Endothelial cell (in vitro differentiated cells): ENCODE measurements at regions not wholly inside any gene's neighbourhood (a gene's known extent, or its start where the extent isn't known, plus 50 kb on each side); places are given as distances from the start of the nearest gene placed in this dataset.

Experiments
- DNase-seq: peaks from one replicate; pipeline ENCODE4 v3.0.0; 2021; ENCODE audit warnings: low spot score
- H3K27ac Mint-ChIP-seq: one replicate; pipeline ENCODE4 v1.8.0; 2021; ENCODE audit warnings: mixed read lengths, inconsistent platforms; ENCODE audit not compliant: unreplicated experiment
- H3K27me3 Mint-ChIP-seq: one replicate; pipeline ENCODE4 v1.8.0; 2021; ENCODE audit warnings: mild to moderate bottlenecking, moderate library complexity, mixed read lengths, inconsistent platforms; ENCODE audit not compliant: unreplicated experiment
- H3K36me3 Mint-ChIP-seq: one replicate; pipeline ENCODE4 v1.8.0; 2021; ENCODE audit warnings: mild to moderate bottlenecking, low read depth, mixed read lengths, inconsistent platforms; ENCODE audit not compliant: unreplicated experiment
- H3K4me1 Mint-ChIP-seq: one replicate; pipeline ENCODE4 v1.8.0; 2021; ENCODE audit warnings: mild to moderate bottlenecking, mixed read lengths, inconsistent platforms; ENCODE audit not compliant: unreplicated experiment
- H3K4me3 Mint-ChIP-seq: one replicate; pipeline ENCODE4 v1.8.0; 2021; ENCODE audit warnings: mild to moderate bottlenecking, mixed read lengths, inconsistent platforms; ENCODE audit not compliant: unreplicated experiment
- H3K9me3 Mint-ChIP-seq: one replicate; pipeline ENCODE4 v1.8.0; 2021; ENCODE audit warnings: mixed read lengths, inconsistent platforms; ENCODE audit not compliant: unreplicated experiment
- TF ChIP-seq, protein P1 (sequence below): fragments of 200-600 bp; sonication (generic); IDR thresholded peaks from one replicate; pipeline ENCODE4 v1.5.0; 2021; ENCODE audit warnings: antibody characterized with exemption; ENCODE audit not compliant: unreplicated experiment

DNA sequence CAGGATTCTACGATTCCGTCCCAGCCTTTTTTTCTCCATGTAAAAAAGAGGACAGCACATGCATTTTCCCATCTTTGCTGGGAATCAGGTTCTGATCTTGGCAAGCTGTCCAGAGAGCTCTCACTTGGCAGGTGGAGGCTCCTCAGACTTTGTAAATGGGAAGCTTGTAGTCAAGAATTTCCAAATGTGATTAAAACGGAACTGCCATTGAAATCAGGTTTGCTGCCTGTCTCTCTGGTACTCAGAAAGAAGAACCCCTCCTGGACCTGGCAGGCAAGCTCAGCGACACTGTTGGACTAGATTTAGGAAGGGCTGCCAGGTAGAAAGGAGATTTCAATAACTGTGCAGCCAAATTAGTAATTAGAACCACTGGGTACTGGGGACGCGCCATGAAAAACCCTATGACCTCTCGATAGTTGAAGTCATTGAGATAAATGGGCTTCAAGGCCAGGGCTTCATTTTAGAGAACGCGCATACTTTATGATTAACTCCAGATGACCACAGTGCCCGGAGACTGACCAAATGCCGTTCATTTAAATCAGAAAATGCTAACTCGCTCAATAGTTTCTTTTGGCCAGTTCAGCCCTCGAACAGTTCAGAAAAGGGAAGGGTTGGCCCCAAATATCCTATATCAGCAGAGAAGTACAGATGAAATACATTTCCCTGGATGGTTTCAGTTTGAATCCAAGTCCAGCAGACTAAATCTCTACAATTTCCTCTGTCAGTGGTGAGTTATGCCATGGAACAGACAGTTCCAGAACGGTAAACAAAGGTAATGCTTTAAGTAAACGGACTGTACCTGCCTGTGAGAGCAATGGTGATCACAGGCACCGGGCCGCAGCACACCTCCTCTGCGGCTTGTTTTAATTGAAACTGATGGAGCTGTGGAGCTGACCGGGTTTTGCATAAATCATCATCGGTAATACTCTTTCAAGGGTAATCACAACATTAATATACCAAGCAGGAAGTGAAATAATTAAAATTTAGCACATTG lies 517.4 kb downstream of the RFC3 start:
- DNase-seq: no peak
- Mint-ChIP-seq H3K4me3 (no peak overlapping the region), H3K9me3 (no peaks in the 10 kb centered on the region), H3K4me1 (peaks cover 2% of the 10 kb centered on the region), H3K27ac (no peak overlapping the region), H3K36me3 (peaks cover 5% of the 10 kb centered on the region), H3K27me3 (no peaks in the 10 kb centered on the region)
- TF ChIP-seq, protein P1, sequence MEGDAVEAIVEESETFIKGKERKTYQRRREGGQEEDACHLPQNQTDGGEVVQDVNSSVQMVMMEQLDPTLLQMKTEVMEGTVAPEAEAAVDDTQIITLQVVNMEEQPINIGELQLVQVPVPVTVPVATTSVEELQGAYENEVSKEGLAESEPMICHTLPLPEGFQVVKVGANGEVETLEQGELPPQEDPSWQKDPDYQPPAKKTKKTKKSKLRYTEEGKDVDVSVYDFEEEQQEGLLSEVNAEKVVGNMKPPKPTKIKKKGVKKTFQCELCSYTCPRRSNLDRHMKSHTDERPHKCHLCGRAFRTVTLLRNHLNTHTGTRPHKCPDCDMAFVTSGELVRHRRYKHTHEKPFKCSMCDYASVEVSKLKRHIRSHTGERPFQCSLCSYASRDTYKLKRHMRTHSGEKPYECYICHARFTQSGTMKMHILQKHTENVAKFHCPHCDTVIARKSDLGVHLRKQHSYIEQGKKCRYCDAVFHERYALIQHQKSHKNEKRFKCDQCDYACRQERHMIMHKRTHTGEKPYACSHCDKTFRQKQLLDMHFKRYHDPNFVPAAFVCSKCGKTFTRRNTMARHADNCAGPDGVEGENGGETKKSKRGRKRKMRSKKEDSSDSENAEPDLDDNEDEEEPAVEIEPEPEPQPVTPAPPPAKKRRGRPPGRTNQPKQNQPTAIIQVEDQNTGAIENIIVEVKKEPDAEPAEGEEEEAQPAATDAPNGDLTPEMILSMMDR: no peak

DNA sequence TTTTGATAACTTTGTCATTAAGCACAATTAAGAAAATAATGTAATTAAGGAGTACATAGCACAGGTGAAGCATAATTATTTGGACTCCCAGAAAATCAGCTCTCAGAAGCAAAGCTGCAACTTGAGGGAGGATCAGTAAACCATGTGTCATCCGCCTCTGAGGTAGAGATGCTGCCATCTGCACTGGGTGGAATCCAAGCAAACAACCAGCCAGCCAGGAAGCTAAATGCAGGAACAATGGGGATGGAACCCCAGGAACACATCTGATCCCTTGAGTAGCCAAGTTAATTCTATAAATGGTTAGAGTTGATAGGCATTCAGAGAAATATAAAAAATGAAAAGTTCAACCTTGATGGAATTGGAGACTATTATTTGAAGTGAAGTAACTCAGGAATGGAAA lies 520.2 kb downstream of the RFC3 start:
- peaks cover 2% of the 10 kb centered on the region for H3K4me1 Mint-ChIP-seq
- no peak for DNase-seq

DNA sequence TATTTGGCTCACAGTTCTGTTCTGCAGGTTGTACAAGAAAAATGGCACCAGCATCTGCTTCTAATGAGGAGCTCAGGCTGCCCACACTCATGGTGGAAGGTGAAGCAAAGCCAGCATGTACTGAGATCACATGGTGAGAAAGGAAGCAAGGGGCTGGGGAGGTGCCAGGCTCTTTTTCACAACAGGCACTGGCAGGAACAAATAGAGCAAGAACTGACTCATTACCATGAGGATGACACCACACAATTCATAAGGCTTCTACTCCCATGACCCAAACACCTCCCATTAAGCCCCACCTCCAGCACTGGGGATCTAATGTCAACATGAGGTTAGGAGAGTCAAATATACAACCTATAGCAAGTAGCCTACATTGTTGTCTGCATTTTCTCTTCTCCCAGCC lies 522.6 kb downstream of the RFC3 start:
- Mint-ChIP-seq H3K36me3 (no peaks in the 10 kb centered on the region), H3K27ac (no peak overlapping the region)

More for the DNA sequence above, 520.2 kb downstream of the RFC3 start:
- TF ChIP-seq, protein P1: no peak
- Mint-ChIP-seq H3K27me3 (no peaks in the 10 kb centered on the region), H3K36me3 (peaks cover under 1% of the 10 kb centered on the region), H3K4me3 (no peak overlapping the region), H3K9me3 (no peaks in the 10 kb centered on the region), H3K27ac (no peak overlapping the region)

DNA sequence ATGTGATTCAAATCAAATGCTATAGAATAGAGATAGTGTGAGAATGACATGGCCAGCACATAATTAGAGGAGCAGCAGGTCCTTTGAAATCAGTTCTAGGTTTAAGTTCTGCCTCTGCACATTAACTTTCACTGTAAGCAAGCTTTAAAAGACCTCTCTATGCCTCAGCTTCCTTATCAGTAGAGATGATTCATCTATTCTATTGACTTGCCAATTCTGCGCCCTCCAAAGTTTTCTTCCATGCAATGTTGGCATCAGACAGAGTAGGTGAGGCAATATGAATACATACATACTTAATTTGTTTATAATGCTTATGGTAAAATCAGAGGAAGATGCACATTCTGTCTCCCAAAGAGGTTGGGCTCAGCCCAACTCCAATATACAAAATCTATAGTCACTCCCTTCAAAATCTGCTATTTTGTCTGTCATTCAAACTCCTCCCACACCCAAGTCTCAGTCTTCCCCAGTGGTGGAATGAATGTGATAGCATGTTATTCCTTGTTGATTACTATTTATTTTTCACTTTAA lies 525.5 kb downstream of the RFC3 start:
- Mint-ChIP-seq H3K4me1 (no peaks in the 10 kb centered on the region), H3K27me3 (no peaks in the 10 kb centered on the region), H3K27ac (no peak overlapping the region), H3K36me3 (no peaks in the 10 kb centered on the region), H3K4me3 (no peak overlapping the region), H3K9me3 (no peaks in the 10 kb centered on the region)
- no peak for DNase-seq
- TF ChIP-seq, protein P1: no peak

More for the DNA sequence above, 522.6 kb downstream of the RFC3 start:
- peaks cover 2% of the 10 kb centered on the region for H3K4me1 Mint-ChIP-seq
- no peak overlapping the region for H3K4me3 Mint-ChIP-seq
- H3K9me3 Mint-ChIP-seq: no peaks in the 10 kb centered on the region
- no peaks in the 10 kb centered on the region for H3K27me3 Mint-ChIP-seq
- TF ChIP-seq, protein P1: no peak
- no peak for DNase-seq

DNA sequence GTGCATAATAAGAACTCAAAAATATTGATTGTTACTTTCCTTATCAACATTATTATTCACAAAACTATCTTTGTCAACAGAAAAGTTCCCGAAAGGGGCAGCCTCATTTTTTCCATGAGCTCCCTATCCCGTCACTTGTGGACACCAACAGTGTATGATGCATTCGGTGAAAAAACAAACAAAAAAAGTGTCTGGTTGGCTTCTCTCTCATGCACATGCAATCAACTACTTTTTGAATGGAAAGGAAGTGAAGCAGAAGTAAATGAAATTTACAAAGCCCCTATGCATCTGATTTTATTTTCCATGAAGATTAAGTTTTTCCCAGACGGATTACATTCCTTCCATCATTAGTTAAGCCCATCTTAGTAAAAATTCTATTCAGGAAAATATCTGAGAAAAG lies 526.9 kb downstream of the RFC3 start:
- Mint-ChIP-seq H3K9me3 (no peaks in the 10 kb centered on the region), H3K27ac (no peak overlapping the region), H3K4me1 (no peaks in the 10 kb centered on the region), H3K4me3 (no peak overlapping the region), H3K27me3 (no peaks in the 10 kb centered on the region), H3K36me3 (no peaks in the 10 kb centered on the region)
- TF ChIP-seq, protein P1: no peak
- DNase-seq: no peak
